ENCODE measurements at regions not wholly inside any gene's neighbourhood (a gene's known extent, or its start where the extent isn't known, plus 50 kb on each side); places are given as distances from the start of the nearest gene placed in this dataset.

DNA sequence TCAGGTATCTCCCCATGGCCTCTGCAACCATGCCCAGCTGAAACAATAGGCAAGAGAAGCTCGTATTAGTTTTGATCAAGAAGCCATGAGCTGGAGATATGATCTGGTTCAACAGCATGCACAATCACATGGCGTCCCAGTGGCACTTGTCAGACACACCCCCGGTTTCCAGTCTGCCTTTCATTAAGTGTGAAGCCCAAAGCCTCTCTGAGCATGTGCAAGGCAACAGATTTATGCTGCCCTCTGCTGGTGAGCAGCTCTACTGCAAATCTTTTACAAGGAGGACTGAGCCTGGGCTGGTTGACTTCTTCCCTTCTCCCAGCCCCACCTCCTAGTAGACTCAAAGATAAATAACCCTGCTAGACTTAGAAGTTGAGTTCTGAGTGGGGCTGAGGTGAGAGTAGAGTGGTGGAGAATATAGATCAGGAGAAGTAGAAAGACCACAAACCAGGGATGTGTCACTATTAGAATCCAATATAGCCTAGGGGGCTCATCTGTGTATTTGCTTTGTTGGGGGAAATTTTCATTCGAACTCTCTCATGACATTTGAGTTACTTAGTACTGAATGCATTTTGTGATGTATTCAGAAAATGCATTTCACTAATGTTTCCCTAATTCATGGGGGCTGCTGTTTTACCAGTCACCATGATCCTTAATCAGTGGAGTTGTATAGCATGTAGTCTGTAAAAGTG lies 53.7 kb upstream of the MBIP start (continued):
- TF ChIP-seq, protein P1, sequence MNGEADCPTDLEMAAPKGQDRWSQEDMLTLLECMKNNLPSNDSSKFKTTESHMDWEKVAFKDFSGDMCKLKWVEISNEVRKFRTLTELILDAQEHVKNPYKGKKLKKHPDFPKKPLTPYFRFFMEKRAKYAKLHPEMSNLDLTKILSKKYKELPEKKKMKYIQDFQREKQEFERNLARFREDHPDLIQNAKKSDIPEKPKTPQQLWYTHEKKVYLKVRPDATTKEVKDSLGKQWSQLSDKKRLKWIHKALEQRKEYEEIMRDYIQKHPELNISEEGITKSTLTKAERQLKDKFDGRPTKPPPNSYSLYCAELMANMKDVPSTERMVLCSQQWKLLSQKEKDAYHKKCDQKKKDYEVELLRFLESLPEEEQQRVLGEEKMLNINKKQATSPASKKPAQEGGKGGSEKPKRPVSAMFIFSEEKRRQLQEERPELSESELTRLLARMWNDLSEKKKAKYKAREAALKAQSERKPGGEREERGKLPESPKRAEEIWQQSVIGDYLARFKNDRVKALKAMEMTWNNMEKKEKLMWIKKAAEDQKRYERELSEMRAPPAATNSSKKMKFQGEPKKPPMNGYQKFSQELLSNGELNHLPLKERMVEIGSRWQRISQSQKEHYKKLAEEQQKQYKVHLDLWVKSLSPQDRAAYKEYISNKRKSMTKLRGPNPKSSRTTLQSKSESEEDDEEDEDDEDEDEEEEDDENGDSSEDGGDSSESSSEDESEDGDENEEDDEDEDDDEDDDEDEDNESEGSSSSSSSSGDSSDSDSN (CRISPR knock-in tag; IDR thresholded peaks at IDR 0.05) = no peak
- no peak for TF ChIP-seq SNAPC2 (CRISPR knock-in tag; IDR thresholded peaks at IDR 0.05)
- TF ChIP-seq ZFYVE20 (CRISPR knock-in tag; IDR thresholded peaks at IDR 0.05; ENCODE audit: borderline replicate concordance, low read depth) = no peak
- TF ChIP-seq AKAP8 (CRISPR knock-in tag; IDR thresholded peaks at IDR 0.05) = no peak
- TF ChIP-seq CCDC6 (CRISPR knock-in tag; IDR thresholded peaks at IDR 0.05) = peak; percentile 70; the same call in 1 of the 2 replicates
- TF ChIP-seq NFYC (CRISPR knock-in tag; IDR thresholded peaks at IDR 0.05) = no peak
- TF ChIP-seq, protein P2, sequence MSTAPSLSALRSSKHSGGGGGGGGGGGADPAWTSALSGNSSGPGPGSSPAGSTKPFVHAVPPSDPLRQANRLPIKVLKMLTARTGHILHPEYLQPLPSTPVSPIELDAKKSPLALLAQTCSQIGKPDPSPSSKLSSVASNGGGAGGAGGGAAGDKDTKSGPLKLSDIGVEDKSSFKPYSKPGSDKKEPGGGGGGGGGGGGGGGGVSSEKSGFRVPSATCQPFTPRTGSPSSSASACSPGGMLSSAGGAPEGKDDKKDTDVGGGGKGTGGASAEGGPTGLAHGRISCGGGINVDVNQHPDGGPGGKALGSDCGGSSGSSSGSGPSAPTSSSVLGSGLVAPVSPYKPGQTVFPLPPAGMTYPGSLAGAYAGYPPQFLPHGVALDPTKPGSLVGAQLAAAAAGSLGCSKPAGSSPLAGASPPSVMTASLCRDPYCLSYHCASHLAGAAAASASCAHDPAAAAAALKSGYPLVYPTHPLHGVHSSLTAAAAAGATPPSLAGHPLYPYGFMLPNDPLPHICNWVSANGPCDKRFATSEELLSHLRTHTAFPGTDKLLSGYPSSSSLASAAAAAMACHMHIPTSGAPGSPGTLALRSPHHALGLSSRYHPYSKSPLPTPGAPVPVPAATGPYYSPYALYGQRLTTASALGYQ (CRISPR knock-in tag; IDR thresholded peaks at IDR 0.05) = no peak
- TF ChIP-seq MEF2D (CRISPR knock-in tag; IDR thresholded peaks at IDR 0.05) = peak; percentile 55
- TF ChIP-seq KLF6 (CRISPR knock-in tag; IDR thresholded peaks at IDR 0.05) = peak; percentile 54; the same call in 1 of the 2 replicates
- no peak for TF ChIP-seq MTF1 (CRISPR knock-in tag; IDR thresholded peaks at IDR 0.05)
- TF ChIP-seq THAP11 (CRISPR knock-in tag; IDR thresholded peaks at IDR 0.05) = peak; percentile 67
- TF ChIP-seq ZBTB42 (CRISPR knock-in tag; IDR thresholded peaks at IDR 0.05) = no peak
- no peak for TF ChIP-seq ZNF382 (CRISPR knock-in tag; IDR thresholded peaks at IDR 0.05; ENCODE audit: borderline replicate concordance)
- TF ChIP-seq PLRG1 (conservative IDR thresholded peaks at IDR 0.05) = no peak
- TF ChIP-seq SNAI1 (CRISPR knock-in tag; IDR thresholded peaks at IDR 0.05; ENCODE audit: borderline replicate concordance) = no peak
- TF ChIP-seq, protein P3, sequence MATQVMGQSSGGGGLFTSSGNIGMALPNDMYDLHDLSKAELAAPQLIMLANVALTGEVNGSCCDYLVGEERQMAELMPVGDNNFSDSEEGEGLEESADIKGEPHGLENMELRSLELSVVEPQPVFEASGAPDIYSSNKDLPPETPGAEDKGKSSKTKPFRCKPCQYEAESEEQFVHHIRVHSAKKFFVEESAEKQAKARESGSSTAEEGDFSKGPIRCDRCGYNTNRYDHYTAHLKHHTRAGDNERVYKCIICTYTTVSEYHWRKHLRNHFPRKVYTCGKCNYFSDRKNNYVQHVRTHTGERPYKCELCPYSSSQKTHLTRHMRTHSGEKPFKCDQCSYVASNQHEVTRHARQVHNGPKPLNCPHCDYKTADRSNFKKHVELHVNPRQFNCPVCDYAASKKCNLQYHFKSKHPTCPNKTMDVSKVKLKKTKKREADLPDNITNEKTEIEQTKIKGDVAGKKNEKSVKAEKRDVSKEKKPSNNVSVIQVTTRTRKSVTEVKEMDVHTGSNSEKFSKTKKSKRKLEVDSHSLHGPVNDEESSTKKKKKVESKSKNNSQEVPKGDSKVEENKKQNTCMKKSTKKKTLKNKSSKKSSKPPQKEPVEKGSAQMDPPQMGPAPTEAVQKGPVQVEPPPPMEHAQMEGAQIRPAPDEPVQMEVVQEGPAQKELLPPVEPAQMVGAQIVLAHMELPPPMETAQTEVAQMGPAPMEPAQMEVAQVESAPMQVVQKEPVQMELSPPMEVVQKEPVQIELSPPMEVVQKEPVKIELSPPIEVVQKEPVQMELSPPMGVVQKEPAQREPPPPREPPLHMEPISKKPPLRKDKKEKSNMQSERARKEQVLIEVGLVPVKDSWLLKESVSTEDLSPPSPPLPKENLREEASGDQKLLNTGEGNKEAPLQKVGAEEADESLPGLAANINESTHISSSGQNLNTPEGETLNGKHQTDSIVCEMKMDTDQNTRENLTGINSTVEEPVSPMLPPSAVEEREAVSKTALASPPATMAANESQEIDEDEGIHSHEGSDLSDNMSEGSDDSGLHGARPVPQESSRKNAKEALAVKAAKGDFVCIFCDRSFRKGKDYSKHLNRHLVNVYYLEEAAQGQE (IDR thresholded peaks at IDR 0.05; ENCODE audit: borderline replicate concordance in 1 of 2, low read depth in 1 of 2, low read length in 2 of 2) = no peak
- no peak for TF ChIP-seq NR2F6 (IDR thresholded peaks at IDR 0.05)
- peak; percentile 13; the same call in 1 of the 2 replicates for TF ChIP-seq NR2F6 (CRISPR knock-in tag; IDR thresholded peaks at IDR 0.05)
- no peak for TF ChIP-seq ZNF446 (CRISPR knock-in tag; IDR thresholded peaks at IDR 0.05)
- no peak for TF ChIP-seq ZNF260 (CRISPR knock-in tag; IDR thresholded peaks at IDR 0.05; ENCODE audit: borderline replicate concordance, low read depth)
- TF ChIP-seq KMT2A (CRISPR knock-in tag; IDR thresholded peaks at IDR 0.05) = no peak

Measured in HepG2 (cell line).